Stimulated activated CD4-positive, alpha-beta T cell treated with anti-CD3 and anti-CD28 coated beads, TNF-alpha, amount 100 ng/mL, for 4 hours (primary cell): ENCODE measurements at regions not wholly inside any gene's neighbourhood (a gene's known extent, or its start where the extent isn't known, plus 50 kb on each side); places are given as distances from the start of the nearest gene placed in this dataset.

Source experiments
- DNase-seq, 3 experiments: peaks; one replicate each; pipeline ENCODE4 v3.0.0-alpha.2; 2020; ENCODE audit warnings: low read depth in 3 of 3

DNA sequence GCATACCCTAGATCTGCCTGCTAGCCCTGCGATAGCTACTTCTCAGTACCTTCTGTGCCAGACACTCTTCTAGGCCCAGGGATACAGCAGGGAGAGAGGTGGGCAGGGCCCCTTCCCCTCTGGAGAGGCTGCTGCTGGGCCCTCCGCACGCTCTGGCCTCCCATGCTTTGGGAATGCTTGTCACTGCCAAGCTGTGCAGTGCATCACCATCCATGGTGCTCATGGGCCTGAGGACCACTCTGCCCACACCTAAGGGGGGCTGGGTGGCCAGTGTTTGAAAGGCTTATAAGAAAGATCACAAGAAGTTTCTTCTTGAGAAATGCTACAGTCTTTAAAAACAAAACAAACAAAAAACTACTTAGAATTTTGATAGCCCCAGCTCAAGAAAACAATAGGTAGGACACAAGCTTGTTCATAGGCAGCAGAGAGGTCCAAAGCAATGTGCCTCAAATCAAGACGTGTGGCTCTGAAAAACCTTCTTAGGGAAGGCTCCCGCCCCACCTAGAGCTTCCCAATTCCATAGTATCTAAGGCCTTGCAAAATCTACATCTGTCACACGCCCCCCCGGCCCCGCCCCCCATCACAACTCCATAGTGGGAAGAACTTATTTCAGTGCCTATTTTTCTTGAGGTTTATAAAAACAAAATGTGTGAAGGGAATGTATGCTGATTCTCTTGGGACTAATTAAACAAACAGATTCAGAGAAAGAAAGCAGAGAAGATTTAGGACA, 145.8 kb downstream of the TM9SF2 start:
- DNase-seq, result no peak

DNA sequence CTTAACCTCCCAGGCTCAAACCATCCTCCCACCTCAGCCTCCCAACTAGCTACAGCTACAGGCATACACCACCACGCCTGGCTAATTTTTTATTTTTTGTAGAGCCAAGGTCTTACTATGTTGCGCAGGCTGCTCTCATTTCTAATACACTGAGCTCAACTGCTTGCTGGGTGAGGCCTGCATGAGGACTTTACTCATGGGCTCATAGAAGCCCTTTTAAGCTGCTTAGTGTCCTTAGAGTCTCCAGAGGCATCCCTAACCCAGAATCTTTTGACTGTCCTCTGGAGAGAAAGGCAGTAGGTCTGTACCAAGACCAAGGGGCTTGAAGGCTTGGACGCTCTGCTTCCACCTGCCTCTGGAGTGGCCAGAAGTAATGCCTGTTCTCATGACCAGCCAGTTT, 141.6 kb downstream of the TM9SF2 start:
- no peak for DNase-seq

DNA sequence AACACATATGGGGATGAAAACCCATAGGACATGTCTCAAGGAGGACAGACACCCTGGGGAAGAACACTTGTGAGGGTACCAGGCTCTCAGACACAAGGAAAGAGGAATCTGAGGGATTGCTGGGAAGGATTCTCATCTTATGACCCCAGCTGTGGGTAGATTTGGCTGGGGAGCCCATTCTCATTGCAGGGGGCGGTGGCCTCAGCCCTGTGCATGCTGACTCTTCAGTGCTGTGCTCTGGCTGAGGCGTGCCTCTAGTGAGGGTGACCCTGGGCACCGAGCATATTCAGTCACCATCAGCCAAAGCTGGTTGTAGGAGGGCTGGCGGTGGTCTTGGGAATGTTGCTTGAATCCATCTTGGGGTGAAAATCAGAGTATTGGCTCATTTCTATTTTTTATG, 140.7 kb downstream of the TM9SF2 start:
- DNase-seq, result no peak

DNA sequence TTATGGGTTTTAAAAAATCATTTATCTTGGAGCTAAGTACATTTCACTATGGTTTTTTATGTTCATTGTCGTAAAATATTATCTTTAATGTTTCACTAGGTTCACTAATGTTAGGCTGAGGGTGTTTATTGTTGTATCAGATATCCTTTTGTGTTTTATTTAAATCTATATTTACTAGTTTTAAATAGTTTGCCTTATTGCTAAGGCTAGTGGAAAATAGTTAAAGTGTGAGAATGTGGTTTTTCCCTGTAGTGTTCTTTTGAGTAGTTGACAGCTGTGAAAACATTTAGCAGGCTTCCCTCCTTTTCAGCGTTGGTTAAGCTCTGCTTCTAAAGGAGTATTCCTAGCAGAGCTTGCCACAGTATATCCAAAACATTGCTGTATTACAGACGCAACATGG, 139.0 kb downstream of the TM9SF2 start:
- DNase-seq, result no peak

GRCh38 chr13:99639126-99639525, 137.9 kb downstream of the TM9SF2 start:
- no peak for DNase-seq

GRCh38 chr13:99636728-99637353, 135.6 kb downstream of the TM9SF2 start:
- no peak for DNase-seq

GRCh38 chr13:99636306-99636705, 135.0 kb downstream of the TM9SF2 start:
- no peak for DNase-seq

DNA sequence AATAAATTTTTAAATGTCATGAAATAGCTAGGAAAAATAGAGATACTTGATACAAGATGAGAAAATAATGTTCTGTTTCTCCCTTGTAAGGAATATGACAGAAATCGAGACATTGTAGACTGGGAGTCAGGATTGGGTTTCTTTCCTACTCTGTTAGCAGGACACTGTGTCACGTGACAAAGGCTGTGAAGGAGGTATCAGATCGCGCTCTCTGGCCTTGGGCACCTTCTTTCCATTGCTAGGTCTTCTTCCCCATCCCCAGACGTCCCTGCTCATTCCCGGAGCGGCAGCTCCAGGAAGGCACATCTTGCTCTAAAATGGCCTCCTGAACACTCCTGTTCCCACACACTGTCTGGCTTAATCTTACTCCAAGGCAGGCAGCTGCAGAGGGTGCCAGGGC, 133.4 kb downstream of the TM9SF2 start:
- DNase-seq, result no peak

DNA sequence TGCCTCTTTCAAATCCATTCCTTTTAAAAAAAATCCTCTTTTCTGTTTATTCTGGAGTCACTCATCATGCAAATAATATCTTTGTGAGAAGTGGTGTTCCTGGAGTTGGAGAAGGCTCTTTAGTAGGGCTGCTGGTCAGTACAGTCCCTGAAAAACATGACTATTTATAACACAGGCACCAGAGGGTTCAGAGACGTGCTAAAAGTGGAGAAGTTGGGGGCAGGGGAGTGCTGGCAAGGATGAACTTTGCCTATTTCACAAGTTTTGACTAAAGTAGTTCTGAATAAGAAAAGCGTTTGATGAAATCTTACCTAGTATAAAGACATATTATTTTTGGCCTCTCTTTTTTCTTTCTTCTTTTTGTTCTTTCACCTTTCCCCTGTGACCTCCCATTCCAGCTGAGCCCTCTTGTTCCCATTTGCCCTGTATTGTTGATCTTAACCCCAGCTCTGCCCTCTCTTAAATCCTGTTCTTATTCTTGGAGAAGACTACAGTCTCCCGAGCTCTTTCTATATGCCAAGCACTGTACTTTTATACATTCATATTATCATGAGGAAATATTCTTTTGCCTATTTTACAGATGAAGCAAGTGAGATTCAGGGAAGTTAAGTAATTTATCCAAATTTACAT, 129.1 kb downstream of the TM9SF2 start:
- DNase-seq, result no peak

- no peak for DNase-seq
These were observed 128.4 kb downstream of the TM9SF2 start for GRCh38 chr13:99629641-99630040.

DNA sequence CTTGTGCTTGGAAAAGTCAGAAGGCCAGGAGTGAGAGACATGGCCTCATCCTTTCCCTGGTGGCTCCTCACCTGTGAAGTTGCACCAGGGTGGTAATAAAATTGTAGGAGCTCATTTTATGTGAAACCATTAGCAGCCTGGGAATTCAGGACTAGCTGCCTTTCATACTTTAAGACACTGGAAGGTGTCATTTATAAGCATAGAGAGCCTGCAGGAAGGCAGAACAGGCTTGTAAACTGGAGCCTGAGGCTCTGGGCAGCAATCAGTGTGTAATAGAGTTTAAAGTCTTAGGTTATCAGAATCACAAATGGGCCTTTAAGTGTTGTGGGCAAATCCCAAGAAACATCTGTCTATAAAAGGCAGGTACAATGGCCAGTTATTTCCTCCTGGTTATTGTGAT, 127.2 kb downstream of the TM9SF2 start:
- DNase-seq, result no peak

- no peak for DNase-seq
These were observed 125.3 kb downstream of the TM9SF2 start for GRCh38 chr13:99626461-99627082.

DNA sequence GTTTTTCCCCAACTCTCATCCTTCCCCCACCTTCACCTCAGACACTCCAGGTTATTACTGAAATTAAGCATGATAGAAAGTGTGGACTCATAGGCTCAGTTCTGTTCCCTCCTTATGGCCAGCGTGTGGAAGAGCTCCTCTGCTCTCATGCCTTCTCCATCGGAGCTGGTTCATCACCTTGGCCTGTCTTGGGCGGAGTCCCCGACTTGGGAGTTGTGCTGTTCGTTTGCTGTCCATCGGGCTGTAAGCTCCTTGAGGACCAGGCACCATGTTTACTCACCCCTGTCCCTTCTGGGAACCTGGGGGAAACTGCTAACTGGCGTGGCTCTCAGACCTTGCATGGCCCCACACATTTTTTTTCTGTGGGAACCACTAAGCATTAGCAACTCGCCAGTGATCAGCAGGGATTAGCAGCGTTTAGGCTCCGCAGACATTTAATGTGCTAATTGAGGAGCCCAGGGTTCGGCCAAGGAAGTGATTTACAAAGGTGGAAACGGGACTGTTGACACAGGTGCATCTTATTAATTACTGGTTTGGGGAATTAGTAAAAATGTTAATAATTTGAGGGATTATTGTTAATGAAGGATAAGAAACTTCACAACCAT, 123.8 kb downstream of the TM9SF2 start:
- DNase-seq, result no peak

DNA sequence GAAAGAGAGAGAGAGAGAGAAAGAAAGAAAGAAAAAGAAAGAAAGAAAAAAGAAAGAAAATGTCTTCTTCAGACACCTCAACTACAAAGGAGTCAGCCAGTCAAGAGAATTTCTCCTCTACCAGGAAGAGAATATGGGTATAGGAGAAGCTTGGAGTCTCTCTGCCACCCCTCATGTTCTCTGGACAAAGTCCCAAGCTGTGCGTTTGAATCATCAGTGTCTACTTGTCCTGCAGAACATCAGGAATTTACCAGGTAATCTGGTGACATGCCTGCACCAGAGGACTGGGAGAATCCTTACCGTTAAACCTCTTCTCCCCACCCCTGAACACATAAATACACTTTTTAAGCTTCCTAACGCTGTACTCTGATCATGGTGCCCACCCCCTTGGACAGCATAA, 119.5 kb downstream of the TM9SF2 start:
- DNase-seq, result no peak

GRCh38 chr13:99619207-99619606, 117.9 kb downstream of the TM9SF2 start:
- no peak for DNase-seq

- DNase-seq, result no peak
These were observed 116.4 kb downstream of the TM9SF2 start for GRCh38 chr13:99617474-99618255.

- DNase-seq, result peak in 1 of 3 experiments; percentile 5
These were observed 113.2 kb downstream of the TM9SF2 start for GRCh38 chr13:99614465-99614885.
